Stomach (tissue), 4 donors: ENCODE measurements at regions not wholly inside any gene's neighbourhood (a gene's known extent, or its start where the extent isn't known, plus 50 kb on each side); places are given as distances from the start of the nearest gene placed in this dataset.

Experiments used
- CTCF ChIP-seq, 7 experiments: fragments of 450-650 bp in 4 of 7; fragments of 200-600 bp in 3 of 7; sonication (generic) in 3 of 7; IDR thresholded peaks; one replicate each; pipeline ENCODE4 v1.5.1; 2016 to 2019; ENCODE audit warnings: antibody characterized with exemption in 7 of 7, control low read depth in 2 of 7, mild to moderate bottlenecking in 1 of 7
- POLR2A ChIP-seq, 4 donors: fragments of 450-650 bp; IDR thresholded peaks; one replicate each; pipeline ENCODE4 v1.6.1; 2016; ENCODE audit warnings: antibody characterized with exemption in 4 of 4, control low read depth in 2 of 4, mild to moderate bottlenecking in 1 of 4, moderate library complexity in 1 of 4

DNA sequence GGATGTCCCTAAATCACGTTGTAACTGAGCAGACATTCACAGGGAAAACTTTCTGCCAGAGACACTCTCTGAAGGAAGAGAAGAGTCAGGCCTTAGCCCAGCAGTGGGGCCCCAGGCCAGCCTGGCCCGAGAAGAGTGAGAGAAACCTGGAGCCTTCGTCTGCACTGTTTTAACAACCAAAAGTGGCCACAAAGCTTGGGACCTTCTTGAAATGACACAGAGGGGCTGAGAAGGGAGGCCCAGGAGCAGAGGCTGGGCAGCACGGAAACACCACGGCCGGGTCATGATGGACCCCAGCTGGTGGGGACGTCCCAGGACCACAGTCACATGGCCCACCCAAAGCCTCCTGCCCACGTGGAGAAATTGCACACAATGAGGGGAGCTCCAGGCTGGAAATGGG lies 126.8 kb upstream of the THBS2 start:
- TF ChIP-seq CTCF (IDR thresholded peaks at IDR 0.05) (no peak), POLR2A (IDR thresholded peaks at IDR 0.05) (no peak)
